Fibroblast of gingiva (primary cell): ENCODE measurements at regions not wholly inside any gene's neighbourhood (a gene's known extent, or its start where the extent isn't known, plus 50 kb on each side); places are given as distances from the start of the nearest gene placed in this dataset.
"Not testable (repeated sequence)": the region's sequence is repeated elsewhere in the genome, so short reads cannot be mapped to it uniquely, and the experiment has no call there.

ENCODE experiments used
- DNase-seq: peaks from one replicate; pipeline ENCODE4 v3.0.0-alpha.2; 2011; ENCODE audit warnings: low read depth

DNA sequence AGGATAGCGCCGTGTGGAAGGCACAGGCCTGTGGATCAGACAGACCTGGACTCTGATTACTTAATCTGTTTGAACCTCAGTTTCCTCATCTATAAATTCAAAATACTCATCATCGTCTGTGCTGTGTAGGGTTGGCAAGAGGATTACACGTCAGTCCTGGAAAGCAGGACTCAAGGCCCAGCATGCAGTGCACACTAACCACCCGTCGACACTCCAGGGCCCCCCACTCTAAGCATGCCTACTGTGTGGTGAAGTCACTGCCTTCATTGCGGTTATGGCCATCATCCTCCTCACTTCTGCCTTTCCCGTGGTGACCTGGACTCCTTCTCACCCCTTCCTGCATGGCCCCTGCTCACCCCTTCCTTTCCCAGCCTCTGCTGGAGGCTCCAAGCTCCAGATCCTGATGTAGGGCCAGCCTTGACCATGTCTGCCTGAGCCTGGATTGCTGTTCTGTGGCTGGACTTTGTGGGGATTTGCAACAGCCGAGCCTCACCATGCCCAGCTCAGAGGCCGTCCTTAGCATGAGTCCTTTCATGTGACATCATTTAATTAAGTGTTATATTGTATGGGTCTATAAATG is 1158.0 kb downstream of the TBC1D22A start:
- DNase-seq, result no peak

DNA sequence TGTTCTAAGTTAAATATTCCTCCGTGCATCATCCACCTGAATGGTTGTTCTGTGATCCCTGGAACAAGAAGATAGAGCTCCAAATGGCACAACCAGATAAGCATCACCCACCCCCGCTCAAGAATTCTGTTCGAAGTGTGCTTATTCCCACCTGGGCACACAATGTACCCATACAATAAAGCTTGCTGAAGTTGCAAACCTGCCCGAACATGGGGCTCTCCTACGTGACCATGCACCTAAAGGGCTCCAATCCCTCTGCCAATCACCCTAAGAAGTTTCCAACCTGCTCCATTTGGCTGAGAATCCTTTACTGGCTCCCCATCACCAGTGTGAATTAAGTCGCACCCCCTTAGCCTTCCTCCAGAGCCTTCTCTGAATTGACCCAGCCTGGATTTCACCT is 1157.4 kb downstream of the TBC1D22A start:
- DNase-seq, result no peak

DNA sequence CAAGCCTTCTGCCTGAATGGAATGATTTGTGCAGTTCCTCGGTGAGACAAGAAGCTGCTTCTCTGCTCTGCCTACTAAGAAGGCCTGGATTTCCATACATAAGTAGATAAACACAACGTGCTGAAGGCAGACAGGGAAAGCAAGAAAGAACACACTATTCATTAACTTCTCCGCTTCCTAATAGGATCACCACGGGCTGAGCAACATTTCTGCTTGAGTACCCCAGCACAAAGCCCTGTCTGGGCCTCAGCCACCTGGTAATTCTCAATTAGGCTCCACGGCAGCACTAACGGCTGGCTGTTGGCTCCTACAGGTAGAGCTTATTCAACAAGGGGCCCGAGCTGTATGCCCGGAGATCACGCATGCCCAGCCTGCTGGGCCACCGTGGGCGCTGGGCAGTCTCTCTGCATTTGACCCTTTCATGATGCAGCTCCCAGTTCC is 1156.6 kb downstream of the TBC1D22A start:
- DNase-seq, result no peak

DNA sequence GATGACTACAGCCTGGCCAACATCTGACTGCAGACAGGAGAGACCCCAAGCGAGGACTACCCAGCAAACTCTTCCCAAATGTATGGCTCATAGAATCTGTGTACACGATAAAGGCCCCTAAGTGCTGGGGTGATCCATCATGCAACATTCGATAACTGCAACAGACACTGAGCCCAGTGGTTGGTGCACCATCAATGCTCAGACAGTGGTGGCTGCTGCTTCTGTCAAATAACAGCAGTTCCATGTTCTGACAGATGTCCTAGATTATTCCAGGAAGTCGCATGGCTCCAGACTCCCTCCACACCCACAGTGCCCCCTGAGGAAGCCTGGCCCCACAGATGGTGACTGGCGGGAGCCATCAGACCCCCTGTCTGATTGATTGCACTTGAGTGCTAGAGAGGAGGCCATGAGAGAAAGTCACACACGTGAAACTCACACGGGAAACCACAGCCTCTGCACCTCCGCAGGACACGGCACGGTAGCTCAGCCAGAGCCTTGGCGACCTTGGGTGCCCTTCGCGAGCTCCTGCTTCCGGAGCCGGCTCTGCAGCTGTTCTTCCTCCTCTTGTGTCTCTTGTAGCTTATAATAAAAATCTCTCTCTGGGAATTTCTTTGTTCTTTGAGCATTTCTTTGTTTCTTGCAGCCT is 1155.9 kb downstream of the TBC1D22A start:
- no peak for DNase-seq

DNA sequence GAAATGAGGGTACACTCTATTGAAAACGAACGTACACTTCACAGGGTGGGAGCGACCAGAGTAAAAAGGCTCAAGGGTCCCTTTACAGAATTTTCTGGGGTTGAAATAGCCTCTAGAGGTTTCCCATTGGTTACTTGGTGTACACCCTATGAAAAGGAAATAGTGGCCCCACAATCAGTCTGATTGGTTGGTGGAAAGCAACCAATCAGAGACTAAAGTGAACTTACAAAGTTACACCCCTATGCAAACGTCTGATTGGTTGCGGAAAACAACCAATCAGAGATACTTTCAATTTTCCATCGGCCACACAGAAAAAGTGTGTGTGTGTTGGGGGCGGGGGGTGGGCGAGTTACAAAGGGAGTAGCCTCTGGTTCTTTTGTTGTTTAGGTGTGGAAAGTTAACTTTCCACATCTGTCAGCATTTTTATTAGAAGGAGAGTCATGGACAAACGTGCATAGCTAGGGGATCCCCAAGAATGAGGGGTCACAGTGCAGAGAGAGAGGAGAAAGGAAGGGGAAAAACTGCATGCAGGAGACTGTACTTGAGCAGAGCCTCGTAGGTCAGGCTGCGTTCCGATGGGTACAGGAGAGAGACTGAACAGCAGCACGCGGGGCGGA is 1152.1 kb downstream of the TBC1D22A start:
- no peak for DNase-seq

DNA sequence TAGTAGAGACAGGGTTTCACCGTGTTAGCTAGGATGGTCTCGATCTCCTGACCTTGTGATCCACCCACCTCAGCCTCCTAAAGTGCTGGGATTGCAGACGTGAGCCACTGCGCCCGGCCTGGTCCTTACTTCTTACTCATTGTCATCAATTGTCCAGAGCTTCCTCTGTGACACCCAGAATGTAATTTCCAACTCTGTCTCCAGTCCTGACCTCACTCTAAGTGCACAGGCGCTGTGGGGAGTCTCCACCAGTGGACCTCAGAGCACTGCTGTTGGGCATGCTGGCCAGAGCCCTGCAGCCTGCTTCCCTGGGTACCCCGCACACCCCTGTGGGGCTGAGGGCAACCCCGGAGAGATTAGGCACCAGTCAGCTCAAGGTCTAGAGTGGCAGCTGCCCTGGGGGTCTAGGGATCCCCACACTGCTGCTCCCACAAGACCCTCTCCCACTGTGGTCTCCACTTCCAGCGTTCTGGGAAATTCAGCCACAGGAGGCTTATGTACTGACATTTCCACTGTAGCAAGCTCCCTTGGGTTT is 1140.3 kb downstream of the TBC1D22A start:
- no peak for DNase-seq

DNA sequence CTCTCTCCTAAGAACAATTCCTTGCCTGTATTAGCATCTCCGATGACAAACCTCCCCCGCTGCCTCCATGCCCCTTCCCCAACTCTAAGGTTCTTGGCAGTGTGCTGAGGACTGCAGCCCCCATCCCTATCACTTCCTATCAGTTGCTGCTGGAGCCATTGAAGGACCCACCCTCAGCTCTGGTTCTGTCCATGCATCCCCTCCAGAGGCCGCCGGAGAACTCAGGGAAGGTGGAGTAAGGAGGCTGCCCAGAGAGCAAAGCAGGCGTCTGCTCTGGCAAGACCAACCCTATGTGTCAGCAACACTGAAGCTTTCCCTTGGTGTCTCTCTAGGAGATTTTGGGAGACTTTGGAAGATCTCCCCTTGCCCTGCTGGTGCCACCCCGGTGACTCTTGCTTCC is 1139.5 kb downstream of the TBC1D22A start:
- DNase-seq, result no peak

DNA sequence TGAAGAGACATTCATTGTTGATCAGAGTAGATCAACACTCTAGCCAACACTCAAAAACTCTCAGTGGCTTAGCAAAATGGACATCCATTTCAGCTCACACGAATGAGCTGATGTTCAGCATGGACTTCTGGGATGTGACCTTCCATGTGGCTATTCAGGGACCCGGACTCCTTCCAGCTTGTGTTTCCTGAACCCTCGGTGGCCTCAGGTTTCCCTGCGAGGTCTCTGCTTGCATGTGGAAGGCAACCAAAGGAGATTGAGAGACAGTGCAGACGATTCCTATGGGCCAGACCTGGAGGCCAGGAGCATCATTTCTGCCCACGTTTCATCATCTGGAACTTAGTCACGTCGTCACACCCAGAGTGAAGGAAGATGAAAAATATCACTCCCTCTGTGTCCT is 1137.4 kb downstream of the TBC1D22A start:
- no peak for DNase-seq

DNA sequence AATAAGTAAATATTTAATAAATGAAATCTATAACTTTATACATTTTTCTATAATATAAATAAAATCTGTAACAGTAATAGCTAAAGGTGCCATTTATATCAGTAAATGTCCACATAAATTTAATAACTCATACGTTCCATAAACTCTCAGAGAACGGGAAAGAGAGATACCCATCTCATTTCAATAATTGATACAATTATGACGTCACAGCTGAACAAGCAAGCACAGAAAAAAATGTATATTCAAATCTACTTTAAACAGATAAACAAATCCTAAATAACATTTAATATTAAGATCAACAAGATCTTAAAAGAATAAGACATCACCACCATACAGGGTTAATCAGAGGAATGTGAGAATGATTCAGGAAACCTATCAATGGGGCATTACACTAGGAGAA is 1136.5 kb downstream of the TBC1D22A start:
- DNase-seq, result no peak

DNA sequence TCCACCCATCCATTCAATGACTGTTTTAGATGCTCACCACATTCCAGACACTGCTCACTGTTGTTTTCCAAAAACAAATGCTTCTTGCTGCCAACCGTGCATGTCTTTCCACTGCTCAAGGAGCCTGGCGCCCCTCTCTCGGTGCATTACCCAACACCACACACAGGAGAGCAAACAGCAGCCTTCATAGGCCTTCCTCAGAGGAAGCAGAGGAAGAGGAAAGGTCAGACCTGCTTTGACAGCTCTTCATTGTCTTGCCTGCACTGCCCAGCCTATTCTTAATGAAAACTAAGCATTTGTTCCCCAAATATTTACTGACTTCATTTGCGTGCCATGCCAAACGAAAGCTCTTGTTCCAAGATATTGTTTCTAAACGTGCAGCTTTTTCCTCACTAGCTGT is 1129.2 kb downstream of the TBC1D22A start:
- no peak for DNase-seq

DNA sequence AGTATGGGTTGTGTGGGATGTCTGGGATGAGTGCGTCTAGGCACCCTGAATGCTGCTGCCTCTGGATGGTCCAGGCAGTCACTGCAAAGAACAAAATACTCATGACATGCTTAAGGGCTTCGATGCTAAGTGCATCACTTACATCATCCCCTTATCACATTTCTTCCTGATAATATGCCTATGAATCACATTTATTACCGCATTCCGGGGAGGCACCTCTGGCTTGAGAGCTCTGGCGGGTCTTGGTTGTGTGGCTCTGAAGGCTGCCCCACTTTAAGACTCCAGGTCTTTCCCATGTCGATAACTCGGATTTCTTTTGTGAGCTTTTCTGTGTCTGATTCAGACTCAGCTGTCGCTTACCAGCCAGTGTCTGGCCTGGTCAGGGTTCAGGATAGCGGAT is 1126.4 kb downstream of the TBC1D22A start:
- no peak for DNase-seq

DNA sequence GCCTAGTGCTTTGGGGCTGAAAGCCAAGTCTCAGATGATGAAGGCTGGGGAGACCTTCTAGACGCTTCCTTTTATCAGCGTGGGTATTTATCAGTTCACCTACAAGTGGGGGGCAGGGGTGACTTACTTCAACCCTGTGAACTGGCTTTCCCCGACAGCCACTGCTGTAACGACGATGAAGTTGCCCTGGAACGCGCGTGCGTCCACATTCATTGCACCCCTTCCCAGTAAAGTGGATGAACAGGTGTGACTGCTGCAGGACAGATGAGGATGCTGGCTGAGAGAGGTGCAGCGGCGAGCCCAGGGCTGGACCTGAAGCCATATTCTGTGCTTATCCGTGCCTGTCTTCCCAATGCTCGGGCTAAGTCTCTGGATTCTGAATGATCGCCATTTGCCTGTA is 1122.3 kb downstream of the TBC1D22A start:
- DNase-seq, result no peak

DNA sequence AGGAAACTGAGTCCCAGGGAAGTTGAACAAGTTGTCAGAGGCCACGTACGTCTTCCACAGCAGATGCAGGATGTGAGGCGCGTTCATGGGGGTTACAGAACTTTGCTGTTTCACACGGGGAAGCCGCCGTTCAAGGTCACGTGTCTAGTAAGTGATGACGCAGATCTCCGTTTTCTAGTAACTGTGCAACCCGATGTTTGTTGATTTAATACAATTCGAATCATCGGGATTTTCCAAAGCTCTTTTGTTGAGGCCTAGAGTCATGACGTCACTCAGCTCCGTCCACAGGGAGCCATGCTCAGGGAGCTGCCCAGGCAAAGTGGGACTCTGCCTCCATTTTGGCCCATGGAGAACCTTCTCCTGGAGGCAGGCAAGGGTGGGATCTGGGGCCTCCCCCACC is 1121.8 kb downstream of the TBC1D22A start:
- DNase-seq, result no peak

DNA sequence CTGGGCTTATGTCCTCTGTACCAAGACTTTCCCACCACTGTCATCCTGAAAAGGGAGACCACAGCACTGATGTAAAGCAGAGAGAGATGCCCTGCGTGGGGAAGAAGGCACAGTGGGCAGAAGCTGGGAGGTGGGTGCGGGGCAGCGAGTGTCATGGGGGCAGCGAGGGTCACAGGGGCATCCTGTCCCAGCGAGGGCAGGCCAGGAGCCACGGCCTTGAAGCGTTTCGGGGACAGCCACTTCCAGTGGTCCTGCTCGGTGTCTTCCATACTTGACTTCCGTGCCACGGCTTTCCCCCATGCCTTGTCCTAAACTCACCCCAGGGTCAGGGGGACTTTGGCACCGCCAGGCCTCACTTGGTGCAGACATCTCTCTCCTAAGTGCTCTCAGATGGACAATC is 1121.3 kb downstream of the TBC1D22A start:
- no peak for DNase-seq

DNA sequence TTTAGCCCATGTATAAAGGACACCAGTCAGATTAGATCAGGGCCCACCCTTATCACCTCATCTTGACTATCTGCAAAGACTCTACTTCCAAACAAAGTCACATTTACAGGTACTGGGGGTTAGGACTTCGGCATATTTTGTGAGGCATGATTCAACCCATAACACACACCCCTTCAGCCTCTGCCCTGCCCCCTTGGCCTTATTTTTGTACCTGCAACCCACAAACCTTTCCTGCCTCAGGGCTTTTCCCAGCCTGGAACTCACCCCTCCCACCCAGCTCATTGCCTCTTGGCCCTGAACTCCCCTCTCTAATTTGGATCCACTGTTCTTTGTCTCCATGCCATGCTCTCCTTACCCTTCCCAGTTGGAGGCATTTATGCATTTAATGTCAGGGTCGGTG is 1116.9 kb downstream of the TBC1D22A start:
- no peak for DNase-seq

DNA sequence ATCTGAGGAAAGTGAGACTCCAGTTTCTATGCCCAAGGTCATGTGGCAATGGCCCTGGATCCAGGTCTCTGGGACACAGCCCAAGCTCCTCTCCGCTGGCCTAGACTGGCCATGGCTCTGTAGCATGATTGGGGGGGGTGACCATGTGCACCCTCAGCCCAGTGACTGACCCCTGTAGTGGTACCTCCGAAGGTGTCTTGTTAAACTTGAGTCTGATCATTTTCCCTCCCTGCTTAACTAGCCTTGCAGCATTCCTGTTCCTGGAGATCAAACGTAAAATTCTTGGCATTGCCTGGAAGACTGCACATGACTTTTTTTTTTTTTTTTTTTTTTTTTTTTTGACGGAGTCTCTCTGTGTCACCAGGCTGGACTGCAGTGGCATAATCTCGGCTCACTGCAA is 1116.0 kb downstream of the TBC1D22A start:
- DNase-seq, result no peak

DNA sequence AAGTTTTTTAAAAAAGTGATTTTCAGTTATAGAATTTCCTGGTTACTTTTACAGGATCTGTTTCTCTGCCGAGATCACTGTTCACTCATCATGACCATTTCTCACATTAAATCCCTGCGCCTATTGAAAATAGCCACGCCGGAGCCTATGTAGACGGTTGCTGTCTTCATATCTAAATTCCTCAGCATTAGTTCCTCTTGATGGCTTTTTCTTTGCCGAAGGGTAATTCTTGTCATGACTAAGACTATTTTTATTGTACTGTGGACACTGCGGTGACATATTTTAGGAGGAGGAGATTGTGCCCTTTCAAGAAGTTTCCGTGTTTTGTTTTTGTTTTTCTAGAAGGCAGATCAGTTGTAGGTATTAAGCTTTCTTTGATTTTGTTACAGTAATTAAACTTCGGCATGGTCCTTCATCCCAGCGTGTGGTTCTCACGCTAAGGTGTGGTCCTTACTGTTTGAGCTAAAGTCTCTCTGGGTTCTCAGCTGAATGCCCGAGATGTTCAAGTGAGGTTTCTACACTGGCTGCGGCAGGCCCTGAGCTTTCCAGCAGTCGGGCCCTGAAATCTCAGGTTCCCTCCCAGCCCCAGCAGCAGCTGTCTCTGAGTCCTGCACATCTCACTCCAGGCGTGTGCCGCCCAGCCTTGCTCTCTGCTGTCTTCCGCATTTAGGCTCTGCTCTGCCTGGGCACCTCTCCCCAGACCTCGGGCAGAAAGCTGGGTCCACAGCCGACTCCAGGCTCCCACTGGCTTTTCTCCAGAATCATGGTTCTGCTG is 1110.5 kb downstream of the TBC1D22A start:
- no peak for DNase-seq

DNA sequence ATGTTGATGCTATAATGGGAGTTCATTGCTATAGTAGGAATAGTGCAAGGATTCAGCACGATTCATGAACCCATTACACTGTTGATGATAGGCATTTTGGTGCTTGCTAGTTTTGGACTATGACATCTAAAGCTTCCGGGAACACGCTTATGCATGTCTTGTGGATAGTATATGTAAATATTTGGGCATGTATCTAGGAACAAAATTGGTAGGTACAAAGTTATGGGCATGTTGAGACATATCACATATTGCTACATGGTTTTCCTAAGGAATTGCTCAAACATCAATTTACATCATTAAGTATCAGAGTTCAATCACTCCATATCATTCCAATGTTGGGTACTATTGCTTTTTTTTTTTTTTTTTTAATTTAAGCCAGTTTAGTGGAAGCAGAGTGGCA is 1103.2 kb downstream of the TBC1D22A start:
- no peak for DNase-seq

DNA sequence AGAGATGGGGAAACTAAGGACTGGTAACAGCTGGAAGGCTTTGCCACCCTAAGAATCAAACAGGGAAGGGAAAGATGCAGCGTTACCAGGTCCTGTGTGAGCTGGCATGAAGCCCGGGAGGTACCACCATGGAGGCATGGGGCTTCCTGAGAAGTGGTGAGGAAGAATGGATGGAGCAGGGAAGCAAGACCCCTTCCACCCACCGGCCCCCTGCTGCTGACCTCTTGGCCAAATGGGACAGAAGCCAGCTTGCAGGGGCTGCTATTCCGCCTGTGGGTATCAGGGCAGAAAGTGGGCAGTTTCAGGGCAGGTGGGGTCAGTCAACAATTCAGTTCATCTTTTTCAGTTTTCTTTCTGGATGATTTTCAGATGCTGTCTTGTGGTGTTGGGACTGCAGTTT is 1099.9 kb downstream of the TBC1D22A start:
- no peak for DNase-seq

DNA sequence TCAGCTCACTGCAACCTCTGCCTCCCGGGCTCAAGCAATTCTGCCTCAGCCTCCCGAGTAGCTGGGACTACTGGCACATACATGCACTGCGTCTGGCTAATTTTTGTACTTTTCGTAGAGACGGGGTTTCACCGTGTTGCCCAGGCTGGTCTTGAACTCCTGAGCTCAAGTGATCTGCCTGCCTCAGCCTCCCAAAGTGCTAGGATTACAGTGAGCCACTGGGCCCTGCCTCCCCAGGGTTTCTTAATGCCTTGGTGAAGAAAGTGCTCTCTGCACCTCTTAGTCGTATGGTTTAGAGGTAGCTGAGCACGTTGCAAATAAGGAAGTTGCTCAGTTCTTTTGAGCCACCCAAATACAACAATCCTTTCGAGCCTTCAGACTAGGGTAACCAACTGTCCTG is 1098.5 kb downstream of the TBC1D22A start:
- not testable (repeated sequence) for DNase-seq

DNA sequence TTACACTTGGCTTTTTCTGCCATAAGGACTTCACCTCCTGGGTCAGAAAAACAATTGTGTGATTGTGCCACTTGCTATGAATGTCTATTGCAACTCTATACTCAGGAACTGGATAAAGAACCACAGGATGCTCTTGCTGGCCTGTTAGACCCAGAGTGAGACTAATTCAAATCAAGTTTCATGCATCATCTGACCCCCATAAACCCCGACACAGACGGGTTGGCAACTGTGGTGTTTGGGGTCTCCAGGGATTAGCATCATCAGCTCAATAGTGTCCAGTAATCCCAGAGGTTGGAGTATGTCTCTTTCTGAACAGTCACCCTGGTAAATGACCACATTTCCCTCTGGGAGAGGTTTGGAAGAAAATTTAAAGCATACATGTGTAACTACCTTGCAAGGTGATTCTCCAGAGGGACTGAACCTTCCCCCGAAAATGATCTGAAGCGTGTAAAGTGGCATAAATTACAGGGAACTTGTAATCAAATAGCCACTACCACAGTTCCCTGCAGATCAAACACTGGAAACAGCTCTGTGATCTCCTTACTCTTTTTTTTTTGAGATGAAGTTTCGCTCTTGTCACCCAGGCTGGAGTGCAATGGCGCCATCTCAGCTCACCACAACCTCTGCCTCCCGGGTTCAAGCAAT is 1097.6 kb downstream of the TBC1D22A start:
- no peak for DNase-seq

DNA sequence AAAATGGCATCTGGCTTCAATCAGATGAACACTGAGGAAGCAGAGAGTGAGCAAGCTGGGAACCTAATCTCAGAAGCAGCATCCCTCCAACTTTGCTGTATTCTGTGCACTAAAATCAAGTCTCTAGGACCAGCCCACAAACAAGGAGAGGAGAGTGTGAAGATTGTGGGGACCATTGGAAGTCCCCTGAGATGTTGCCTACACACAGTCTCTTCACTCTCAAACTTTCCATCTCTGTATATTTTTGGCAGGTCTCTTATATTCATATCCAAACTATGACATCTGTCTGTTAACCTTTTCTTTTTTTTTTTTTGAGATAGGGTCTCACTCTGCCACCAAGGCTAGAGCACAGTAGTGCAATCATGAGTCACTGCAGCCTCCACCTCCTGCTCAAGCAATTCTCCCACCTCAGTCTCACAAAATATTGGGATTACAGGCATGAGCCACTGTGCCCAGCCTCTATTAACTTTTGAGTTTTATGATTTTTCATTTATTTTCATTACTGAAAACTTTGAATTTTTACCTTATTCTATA is 1096.4 kb downstream of the TBC1D22A start:
- no peak for DNase-seq
